ENCODE measurements at regions not wholly inside any gene's neighbourhood (a gene's known extent, or its start where the extent isn't known, plus 50 kb on each side); places are given as distances from the start of the nearest gene placed in this dataset.

- TF ChIP-seq CTCF (conservative IDR thresholded peaks at IDR 0.05 in 1 of 2, IDR thresholded peaks at IDR 0.05 in 1 of 2; ENCODE audit: low read depth in 1 of 2, low read length in 2 of 2) = no peak
- TF ChIP-seq EZH2 (IDR thresholded peaks at IDR 0.05; ENCODE audit: low read length, missing control alignments) = no peak
These were observed 127.2 kb upstream of the FRMPD4 start for GRCh38 chrX:12011075-12011474.

Measured in fibroblast of lung (primary cell).